ENCODE measurements at regions not wholly inside any gene's neighbourhood (a gene's known extent, or its start where the extent isn't known, plus 50 kb on each side); places are given as distances from the start of the nearest gene placed in this dataset.
A peak's percentile ranks its signal among the peaks of the same experiment; 100 is the strongest.
"Not testable (repeated sequence)": the region's sequence is repeated elsewhere in the genome, so short reads cannot be mapped to it uniquely, and the experiment has no call there.

- peak in 1 of 2 experiments; percentile 0 for DNase-seq
Observed at GRCh38 chr4:118504927-118505326, 152.1 kb upstream of the PRSS12 start.

- DNase-seq = not testable (repeated sequence)
Observed at GRCh38 chr4:118505491-118505890, 152.7 kb upstream of the PRSS12 start.

GRCh38 chr4:118512870-118513269 is 160.1 kb upstream of the PRSS12 start:
- DNase-seq = not testable (repeated sequence)

GRCh38 chr4:118514332-118514731 is 161.5 kb upstream of the PRSS12 start:
- not testable (repeated sequence) for DNase-seq

- DNase-seq = peak; percentile 4 to 34
Observed at GRCh38 chr4:118516107-118516506, 163.3 kb upstream of the PRSS12 start.

GRCh38 chr4:118530107-118530506 is 155.1 kb upstream of the METTL14 start:
- not testable (repeated sequence) for DNase-seq

- not testable (repeated sequence) for DNase-seq
Observed at GRCh38 chr4:118531947-118532346, 153.2 kb upstream of the METTL14 start.

GRCh38 chr4:118535788-118536187 is 149.4 kb upstream of the METTL14 start:
- not testable (repeated sequence) for DNase-seq

GRCh38 chr4:118539412-118540077 is 145.6 kb upstream of the METTL14 start:
- DNase-seq = peak in 1 of 2 experiments; percentile 0

GRCh38 chr4:118556576-118556975 is 128.6 kb upstream of the METTL14 start:
- DNase-seq = not testable (repeated sequence)

GRCh38 chr4:118557298-118557851 is 127.8 kb upstream of the METTL14 start:
- DNase-seq = no peak

- DNase-seq = not testable (repeated sequence)
Observed at GRCh38 chr4:118558188-118558587, 127.0 kb upstream of the METTL14 start.

GRCh38 chr4:118561559-118561958 is 123.6 kb upstream of the METTL14 start:
- DNase-seq = not testable (repeated sequence)

- peak in 1 of 2 experiments; percentile 1 for DNase-seq
Observed at GRCh38 chr4:118566003-118566513, 119.1 kb upstream of the METTL14 start.

GRCh38 chr4:118572991-118573390 is 112.2 kb upstream of the METTL14 start:
- DNase-seq = not testable (repeated sequence)

GRCh38 chr4:118574251-118574913 is 110.8 kb upstream of the METTL14 start:
- not testable (repeated sequence) for DNase-seq

- DNase-seq = not testable (repeated sequence)
Observed at GRCh38 chr4:118575057-118575456, 110.1 kb upstream of the METTL14 start.

- not testable (repeated sequence) for DNase-seq
Observed at GRCh38 chr4:118575726-118576125, 109.5 kb upstream of the METTL14 start.

GRCh38 chr4:118576709-118577219 is 108.4 kb upstream of the METTL14 start:
- DNase-seq = not testable (repeated sequence)

GRCh38 chr4:118585015-118585414 is 100.2 kb upstream of the METTL14 start:
- DNase-seq = no peak

GRCh38 chr4:118586357-118586790 is 98.8 kb upstream of the METTL14 start:
- DNase-seq = peak in 1 of 2 experiments; percentile 15

- no peak for DNase-seq
Observed at GRCh38 chr4:118587116-118587831, 97.9 kb upstream of the METTL14 start.

- no peak for DNase-seq
Observed at GRCh38 chr4:118587946-118588345, 97.2 kb upstream of the METTL14 start.

All from NCI-H524 (cell line).